ENCODE measurements at regions not wholly inside any gene's neighbourhood (a gene's known extent, or its start where the extent isn't known, plus 50 kb on each side); places are given as distances from the start of the nearest gene placed in this dataset.
"Not testable (repeated sequence)": the region's sequence is repeated elsewhere in the genome, so short reads cannot be mapped to it uniquely, and the experiment has no call there.

DNA sequence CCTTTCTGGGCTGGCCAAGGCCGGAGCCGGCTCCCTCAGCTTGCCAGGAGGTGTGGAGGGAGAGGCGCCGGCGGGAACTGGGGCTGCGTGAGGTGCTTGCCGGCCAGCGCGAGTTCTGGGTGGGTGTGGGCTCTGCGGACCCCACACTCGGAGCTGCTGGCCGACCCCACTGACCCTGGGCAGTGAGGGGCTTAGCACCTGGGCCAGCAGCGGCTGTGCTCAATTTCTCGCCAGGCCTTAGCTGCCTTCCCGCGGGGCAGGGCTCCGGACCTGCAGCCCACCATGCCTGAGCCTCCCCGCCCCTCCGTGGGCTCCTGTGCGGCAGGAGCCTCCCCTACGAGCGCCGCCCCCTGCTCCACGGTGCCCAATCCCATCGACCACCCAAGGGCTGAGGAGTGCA lies 103.4 kb upstream of the JCAD start:
- peaks cover 0 to 16% (median 2%) of the 10 kb centered on the region in 7 donors for H3K9me3 Mint-ChIP-seq
- H3K4me2 ChIP-seq (replicated peaks; ENCODE audit: extremely low read depth, low read length, poor library complexity, severe bottlenecking); DNase-seq; intact Hi-C loops (cut with micrococcal nuclease); H4K20me1 ChIP-seq (ENCODE audit: insufficient read depth, low read length); H3K4me3 ChIP-seq (replicated peaks in 1 of 3; ENCODE audit: low read depth in 2 of 3, low read length in 3 of 3); H3K36me3 Mint-ChIP-seq; H2AFZ ChIP-seq (ENCODE audit: insufficient read depth, low read depth, low read length, poor library complexity, severe bottlenecking); H3K79me2 ChIP-seq (ENCODE audit: insufficient read depth, low read length); H3K27me3 ChIP-seq (ENCODE audit: control insufficient read depth in 2 of 2, insufficient read depth in 2 of 2, low read length in 2 of 2); H3K4me3 Mint-ChIP-seq; H3K36me3 ChIP-seq (replicated peaks in 1 of 2; ENCODE audit: control insufficient read depth in 1 of 2, insufficient read depth in 2 of 2, low read length in 2 of 2); H3K4me1 Mint-ChIP-seq; H3K9me3 ChIP-seq (replicated peaks in 1 of 2; ENCODE audit: control insufficient read depth in 1 of 2, insufficient read depth in 1 of 2, low read length in 2 of 2); H3K27ac Mint-ChIP-seq; H3K27ac ChIP-seq (ENCODE audit: low read depth in 1 of 2, low read length in 2 of 2); H3K9ac ChIP-seq (ENCODE audit: insufficient read depth, low read length, poor library complexity, severe bottlenecking); H3K4me1 ChIP-seq (ENCODE audit: control insufficient read depth in 1 of 2, insufficient read depth in 2 of 2, low read length in 2 of 2): not testable (repeated sequence)
- WGBS (ENCODE audit: insufficient coverage) = 98% methylated on average over 24 of the region's 25 CpGs
- H3K27me3 Mint-ChIP-seq (ENCODE audit: low read depth in 3 of 3) = peaks cover 11 to 26% (median 24%) of the 10 kb centered on the region in 3 donors

DNA sequence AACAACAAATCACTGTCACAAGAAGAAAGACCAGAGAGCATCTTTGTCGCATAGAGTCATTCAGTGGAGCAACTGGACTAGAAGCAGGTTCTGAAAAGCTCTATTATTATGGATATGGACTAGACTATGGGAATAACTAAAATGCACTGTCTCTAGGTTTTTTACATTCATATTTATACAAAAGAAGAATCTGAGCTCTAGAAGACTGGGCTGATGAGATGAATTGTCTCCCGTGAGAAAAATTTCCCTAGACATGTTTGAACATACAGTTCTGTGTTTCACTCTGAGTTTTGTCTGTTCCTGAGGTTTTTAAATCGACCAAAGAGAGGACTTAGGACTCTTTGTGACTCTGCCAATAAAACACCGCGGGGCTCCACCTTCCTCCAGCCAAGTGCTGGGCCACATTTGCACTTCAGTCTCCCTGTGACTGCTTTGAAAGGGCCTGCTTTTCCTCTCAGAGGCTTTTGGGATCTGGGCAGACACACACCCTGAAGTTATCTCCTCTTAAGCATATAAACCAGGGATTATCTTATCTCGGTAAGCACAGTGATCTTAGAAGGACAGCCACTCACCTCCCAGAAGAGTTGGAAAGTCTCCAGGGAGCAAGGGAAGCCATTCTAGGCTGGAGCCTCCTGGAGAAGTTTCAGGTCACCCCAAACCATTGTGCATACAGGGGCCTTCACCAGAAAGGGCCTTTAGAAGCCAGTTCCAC lies 101.0 kb upstream of the JCAD start:
- no peaks in the 10 kb centered on the region for H3K9me3 ChIP-seq (replicated peaks in 1 of 2; ENCODE audit: control insufficient read depth in 1 of 2, insufficient read depth in 1 of 2, low read length in 2 of 2)
- Mint-ChIP-seq H3K4me1 (peaks cover 9% of the 10 kb centered on the region), H3K36me3 (no peaks in the 10 kb centered on the region), H3K9me3 (peaks cover 0 to 16% (median 0%) of the 10 kb centered on the region in 7 donors), H3K4me3 (no peak overlapping the region), H3K27ac (no peak overlapping the region), H3K27me3 (ENCODE audit: low read depth in 3 of 3) (peaks cover 3 to 21% (median 20%) of the 10 kb centered on the region in 3 donors)
- no peak for DNase-seq
- no peaks in the 10 kb centered on the region for H3K79me2 ChIP-seq (ENCODE audit: insufficient read depth, low read length)
- intact Hi-C loops (cut with micrococcal nuclease) = no loop called here
- no peaks in the 10 kb centered on the region for H4K20me1 ChIP-seq (ENCODE audit: insufficient read depth, low read length)
- 13% methylated on average over 1 of the region's 6 CpGs for WGBS (ENCODE audit: insufficient coverage)
- H3K36me3 ChIP-seq (replicated peaks in 1 of 2; ENCODE audit: control insufficient read depth in 1 of 2, insufficient read depth in 2 of 2, low read length in 2 of 2) = no peaks in the 10 kb centered on the region
- TF ChIP-seq, protein P1, sequence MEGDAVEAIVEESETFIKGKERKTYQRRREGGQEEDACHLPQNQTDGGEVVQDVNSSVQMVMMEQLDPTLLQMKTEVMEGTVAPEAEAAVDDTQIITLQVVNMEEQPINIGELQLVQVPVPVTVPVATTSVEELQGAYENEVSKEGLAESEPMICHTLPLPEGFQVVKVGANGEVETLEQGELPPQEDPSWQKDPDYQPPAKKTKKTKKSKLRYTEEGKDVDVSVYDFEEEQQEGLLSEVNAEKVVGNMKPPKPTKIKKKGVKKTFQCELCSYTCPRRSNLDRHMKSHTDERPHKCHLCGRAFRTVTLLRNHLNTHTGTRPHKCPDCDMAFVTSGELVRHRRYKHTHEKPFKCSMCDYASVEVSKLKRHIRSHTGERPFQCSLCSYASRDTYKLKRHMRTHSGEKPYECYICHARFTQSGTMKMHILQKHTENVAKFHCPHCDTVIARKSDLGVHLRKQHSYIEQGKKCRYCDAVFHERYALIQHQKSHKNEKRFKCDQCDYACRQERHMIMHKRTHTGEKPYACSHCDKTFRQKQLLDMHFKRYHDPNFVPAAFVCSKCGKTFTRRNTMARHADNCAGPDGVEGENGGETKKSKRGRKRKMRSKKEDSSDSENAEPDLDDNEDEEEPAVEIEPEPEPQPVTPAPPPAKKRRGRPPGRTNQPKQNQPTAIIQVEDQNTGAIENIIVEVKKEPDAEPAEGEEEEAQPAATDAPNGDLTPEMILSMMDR (IDR thresholded peaks at IDR 0.05) = no peak
- H3K9ac ChIP-seq (ENCODE audit: insufficient read depth, low read length, poor library complexity, severe bottlenecking) = no peak overlapping the region
- no peak overlapping the region for H2AFZ ChIP-seq (ENCODE audit: insufficient read depth, low read depth, low read length, poor library complexity, severe bottlenecking)
- no peaks in the 10 kb centered on the region for H3K4me1 ChIP-seq (ENCODE audit: control insufficient read depth in 1 of 2, insufficient read depth in 2 of 2, low read length in 2 of 2)
- H3K27me3 ChIP-seq (ENCODE audit: control insufficient read depth in 2 of 2, insufficient read depth in 2 of 2, low read length in 2 of 2) = peaks cover 0 to 2% of the 10 kb centered on the region in 2 donors
- no peak overlapping the region for H3K4me3 ChIP-seq (replicated peaks in 1 of 3; ENCODE audit: low read depth in 2 of 3, low read length in 3 of 3)
- no peak overlapping the region for H3K27ac ChIP-seq (ENCODE audit: low read depth in 1 of 2, low read length in 2 of 2)
- H3K4me2 ChIP-seq (replicated peaks; ENCODE audit: extremely low read depth, low read length, poor library complexity, severe bottlenecking) = no peak overlapping the region

DNA sequence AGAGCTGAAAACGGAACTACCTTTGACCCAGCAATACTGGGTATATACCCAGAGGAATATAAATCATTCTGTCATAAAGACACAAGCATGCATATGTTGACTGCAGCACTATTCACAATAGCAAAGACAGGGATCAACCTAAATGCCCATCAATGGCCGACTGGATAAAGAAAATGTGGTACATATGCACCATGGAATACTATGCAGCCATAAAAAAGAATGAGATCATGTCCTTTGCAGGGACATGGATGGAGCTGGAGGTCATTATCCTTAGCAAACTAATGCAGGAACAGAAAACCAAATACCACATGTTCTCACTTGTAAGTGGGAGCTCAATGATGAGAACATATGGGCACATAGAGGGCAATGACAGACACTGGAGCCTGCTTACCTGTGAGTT lies 100.2 kb upstream of the JCAD start:
- H3K9ac ChIP-seq (ENCODE audit: insufficient read depth, low read length, poor library complexity, severe bottlenecking); DNase-seq; H4K20me1 ChIP-seq (ENCODE audit: insufficient read depth, low read length); H3K9me3 ChIP-seq (replicated peaks in 1 of 2; ENCODE audit: control insufficient read depth in 1 of 2, insufficient read depth in 1 of 2, low read length in 2 of 2); H3K4me1 ChIP-seq (ENCODE audit: control insufficient read depth in 1 of 2, insufficient read depth in 2 of 2, low read length in 2 of 2); intact Hi-C loops (cut with micrococcal nuclease); H2AFZ ChIP-seq (ENCODE audit: insufficient read depth, low read depth, low read length, poor library complexity, severe bottlenecking); H3K4me1 Mint-ChIP-seq; H3K36me3 Mint-ChIP-seq; H3K79me2 ChIP-seq (ENCODE audit: insufficient read depth, low read length); H3K4me3 ChIP-seq (replicated peaks in 1 of 3; ENCODE audit: low read depth in 2 of 3, low read length in 3 of 3); H3K27ac ChIP-seq (ENCODE audit: low read depth in 1 of 2, low read length in 2 of 2); H3K27me3 ChIP-seq (ENCODE audit: control insufficient read depth in 2 of 2, insufficient read depth in 2 of 2, low read length in 2 of 2); H3K36me3 ChIP-seq (replicated peaks in 1 of 2; ENCODE audit: control insufficient read depth in 1 of 2, insufficient read depth in 2 of 2, low read length in 2 of 2); H3K4me2 ChIP-seq (replicated peaks; ENCODE audit: extremely low read depth, low read length, poor library complexity, severe bottlenecking); H3K4me3 Mint-ChIP-seq: not testable (repeated sequence)
- Mint-ChIP-seq H3K27ac (peak overlapping the region in 1 of 7 donors; percentile 42), H3K9me3 (peaks cover under 1 to 16% (median 3%) of the 10 kb centered on the region in 7 donors), H3K27me3 (ENCODE audit: low read depth in 3 of 3) (peaks cover 3 to 16% (median 16%) of the 10 kb centered on the region in 3 donors)
- no CpG with 5 or more reads among the region's 2 CpGs for WGBS (ENCODE audit: insufficient coverage)
